HUES48 (cell line): ENCODE measurements at regions not wholly inside any gene's neighbourhood (a gene's known extent, or its start where the extent isn't known, plus 50 kb on each side); places are given as distances from the start of the nearest gene placed in this dataset.

Experiments
- H3K27ac ChIP-seq: one replicate; pipeline ENCODE4 v1.7.0; 2013; ENCODE audit warnings: low read depth, low read length, inconsistent platforms
- H3K27me3 ChIP-seq: 2 replicates; pipeline ENCODE4 v1.6.1; 2013; ENCODE audit warnings: mild to moderate bottlenecking, low read length; ENCODE audit not compliant: control insufficient read depth, insufficient read depth
- H3K36me3 ChIP-seq: 2 replicates; pipeline ENCODE4 v1.6.1; 2013; ENCODE audit warnings: low read length; ENCODE audit not compliant: control insufficient read depth, insufficient read depth
- H3K4me1 ChIP-seq: 2 replicates; pipeline ENCODE4 v1.6.1; 2013; ENCODE audit warnings: mild to moderate bottlenecking, low read length; ENCODE audit not compliant: control insufficient read depth, insufficient read depth
- H3K4me3 ChIP-seq: 2 replicates; pipeline ENCODE4 v1.5.1; 2013; ENCODE audit warnings: mild to moderate bottlenecking, low read depth, low read length
- H3K9ac ChIP-seq: 2 replicates; pipeline ENCODE4 v1.6.1; 2013; ENCODE audit warnings: mild to moderate bottlenecking, low read depth, low read length, moderate library complexity
- H3K9me3 ChIP-seq: 2 replicates; pipeline ENCODE4 v1.6.1; 2013; ENCODE audit warnings: low read length; ENCODE audit not compliant: control insufficient read depth, insufficient read depth

GRCh38 chr4:175125410-175126068 lies 207.4 kb downstream of the ADAM29 start:
- H3K36me3 ChIP-seq: no peaks in the 10 kb centered on the region
- H3K27ac ChIP-seq: no peak overlapping the region
- H3K27me3 ChIP-seq: no peaks in the 10 kb centered on the region
- no peaks in the 10 kb centered on the region for H3K4me1 ChIP-seq
- H3K9me3 ChIP-seq: peaks cover 23% of the 10 kb centered on the region
- no peak overlapping the region for H3K4me3 ChIP-seq
- no peak overlapping the region for H3K9ac ChIP-seq

- Histone ChIP-seq H3K4me3 (no peak overlapping the region), H3K27ac (no peak overlapping the region), H3K4me1 (no peaks in the 10 kb centered on the region), H3K36me3 (no peaks in the 10 kb centered on the region), H3K9ac (no peak overlapping the region), H3K27me3 (no peaks in the 10 kb centered on the region), H3K9me3 (peaks cover 8% of the 10 kb centered on the region)
Observed at GRCh38 chr4:175127314-175127713, 209.2 kb downstream of the ADAM29 start.

- Histone ChIP-seq H3K36me3 (no peaks in the 10 kb centered on the region), H3K9me3 (no peaks in the 10 kb centered on the region), H3K9ac (no peak overlapping the region), H3K4me1 (no peaks in the 10 kb centered on the region), H3K27ac (no peak overlapping the region), H3K4me3 (no peak overlapping the region), H3K27me3 (no peaks in the 10 kb centered on the region)
Observed at GRCh38 chr4:175129797-175130196, 211.6 kb downstream of the ADAM29 start.

- H3K4me1 ChIP-seq: no peaks in the 10 kb centered on the region
- H3K36me3 ChIP-seq: no peaks in the 10 kb centered on the region
Observed at GRCh38 chr4:175139205-175139604, 221.0 kb downstream of the ADAM29 start.

GRCh38 chr4:175143116-175143515 lies 225.0 kb downstream of the ADAM29 start:
- H3K36me3 ChIP-seq: no peaks in the 10 kb centered on the region
- no peak overlapping the region for H3K9ac ChIP-seq
- no peak overlapping the region for H3K27ac ChIP-seq
- H3K27me3 ChIP-seq: no peaks in the 10 kb centered on the region
- H3K4me1 ChIP-seq: no peaks in the 10 kb centered on the region
- H3K9me3 ChIP-seq: no peaks in the 10 kb centered on the region
- no peak overlapping the region for H3K4me3 ChIP-seq

More at GRCh38 chr4:175139205-175139604, 221.0 kb downstream of the ADAM29 start:
- H3K4me3 ChIP-seq: no peak overlapping the region
- no peaks in the 10 kb centered on the region for H3K9me3 ChIP-seq
- no peak overlapping the region for H3K27ac ChIP-seq
- H3K27me3 ChIP-seq: no peaks in the 10 kb centered on the region
- H3K9ac ChIP-seq: no peak overlapping the region

- 0 out of 2 replicates have a peak, but pooled peaks cover 3% of the 10 kb centered on the region for H3K9me3 ChIP-seq
- H3K27ac ChIP-seq: no peak overlapping the region
- H3K4me3 ChIP-seq: no peak overlapping the region
- no peaks in the 10 kb centered on the region for H3K36me3 ChIP-seq
- no peak overlapping the region for H3K9ac ChIP-seq
- no peaks in the 10 kb centered on the region for H3K27me3 ChIP-seq
- H3K4me1 ChIP-seq: no peaks in the 10 kb centered on the region
Observed at GRCh38 chr4:175146799-175147198, 228.6 kb downstream of the ADAM29 start.

GRCh38 chr4:175147233-175147632 lies 229.1 kb downstream of the ADAM29 start:
- no peak overlapping the region for H3K9ac ChIP-seq
- no peaks in the 10 kb centered on the region for H3K36me3 ChIP-seq
- H3K27me3 ChIP-seq: no peaks in the 10 kb centered on the region
- no peaks in the 10 kb centered on the region for H3K4me1 ChIP-seq
- 0 out of 2 replicates have a peak, but pooled peaks cover 3% of the 10 kb centered on the region for H3K9me3 ChIP-seq
- no peak overlapping the region for H3K27ac ChIP-seq
- H3K4me3 ChIP-seq: no peak overlapping the region

GRCh38 chr4:175166020-175166419 lies 247.9 kb downstream of the ADAM29 start:
- Histone ChIP-seq H3K27me3 (no peaks in the 10 kb centered on the region), H3K36me3 (no peaks in the 10 kb centered on the region), H3K9ac (no peak overlapping the region), H3K4me1 (no peaks in the 10 kb centered on the region), H3K9me3 (no peaks in the 10 kb centered on the region), H3K4me3 (no peak overlapping the region), H3K27ac (no peak overlapping the region)

- H3K4me1 ChIP-seq: no peaks in the 10 kb centered on the region
- H3K27me3 ChIP-seq: no peaks in the 10 kb centered on the region
- no peak overlapping the region for H3K27ac ChIP-seq
- H3K9ac ChIP-seq: no peak overlapping the region
- H3K36me3 ChIP-seq: no peaks in the 10 kb centered on the region
- H3K9me3 ChIP-seq: no peaks in the 10 kb centered on the region
- no peak overlapping the region for H3K4me3 ChIP-seq
Observed at GRCh38 chr4:175176710-175177109, 258.6 kb downstream of the ADAM29 start.

GRCh38 chr4:175190654-175191053 lies 272.5 kb downstream of the ADAM29 start:
- H3K4me3 ChIP-seq: no peak overlapping the region
- H3K4me1 ChIP-seq: no peaks in the 10 kb centered on the region
- no peaks in the 10 kb centered on the region for H3K9me3 ChIP-seq
- no peak overlapping the region for H3K27ac ChIP-seq
- H3K27me3 ChIP-seq: no peaks in the 10 kb centered on the region
- no peaks in the 10 kb centered on the region for H3K36me3 ChIP-seq
- H3K9ac ChIP-seq: no peak overlapping the region

- H3K4me3 ChIP-seq: no peak overlapping the region
- no peaks in the 10 kb centered on the region for H3K9me3 ChIP-seq
- H3K9ac ChIP-seq: no peak overlapping the region
- H3K4me1 ChIP-seq: no peaks in the 10 kb centered on the region
- H3K36me3 ChIP-seq: no peaks in the 10 kb centered on the region
- H3K27ac ChIP-seq: no peak overlapping the region
- H3K27me3 ChIP-seq: no peaks in the 10 kb centered on the region
Observed at GRCh38 chr4:175198056-175198455, 279.9 kb downstream of the ADAM29 start.
